ENCODE measurements at regions not wholly inside any gene's neighbourhood (a gene's known extent, or its start where the extent isn't known, plus 50 kb on each side); places are given as distances from the start of the nearest gene placed in this dataset.

GRCh38 chr1:213884402-213884801 lies 103.4 kb upstream of the PROX1 start:
- TF ChIP-seq CTCF (IDR thresholded peaks at IDR 0.05; ENCODE audit: low read depth, low read length, poor library complexity, severe bottlenecking) (no peak), EZH2phosphoT487 (IDR thresholded peaks at IDR 0.05; ENCODE audit: borderline replicate concordance, low read length) (no peak)

GRCh38 chr1:213884942-213885341 lies 102.8 kb upstream of the PROX1 start:
- TF ChIP-seq EZH2phosphoT487 (IDR thresholded peaks at IDR 0.05; ENCODE audit: borderline replicate concordance, low read length) = no peak
- TF ChIP-seq CTCF (IDR thresholded peaks at IDR 0.05; ENCODE audit: low read depth, low read length, poor library complexity, severe bottlenecking) = no peak
- H3K4me3 ChIP-seq (ENCODE audit: low read length) = no peak overlapping the region
- H3K9me3 ChIP-seq (ENCODE audit: control insufficient read depth, insufficient read depth, low read length) = no peaks in the 10 kb centered on the region
- H3K9me2 ChIP-seq (replicated peaks; ENCODE audit: control insufficient read depth, low read length) = no peaks in the 10 kb centered on the region
- H3K27ac ChIP-seq (ENCODE audit: low read depth, low read length) = no peak overlapping the region
- H3F3A ChIP-seq (ENCODE audit: control insufficient read depth, insufficient read depth) = no peaks in the 10 kb centered on the region
- H3K4me2 ChIP-seq (ENCODE audit: low read length) = no peak overlapping the region
- no peaks in the 10 kb centered on the region for H3K36me3 ChIP-seq (ENCODE audit: control insufficient read depth, low read length)
- H3K4me1 ChIP-seq (ENCODE audit: control insufficient read depth, low read length) = no peaks in the 10 kb centered on the region
- H4K20me1 ChIP-seq (ENCODE audit: control insufficient read depth, insufficient read depth, low read depth, low read length) = no peaks in the 10 kb centered on the region
- H3K79me2 ChIP-seq (ENCODE audit: control insufficient read depth, low read length) = no peaks in the 10 kb centered on the region
- peaks cover 3% of the 10 kb centered on the region; the same call in 1 of the 2 replicates for H3K27me3 ChIP-seq (ENCODE audit: control insufficient read depth, low read length)

More at GRCh38 chr1:213884402-213884801, 103.4 kb upstream of the PROX1 start:
- H3K27me3 ChIP-seq (ENCODE audit: control insufficient read depth, low read length) = 0 out of 2 replicates have a peak, but pooled peaks cover 3% of the 10 kb centered on the region
- H3F3A ChIP-seq (ENCODE audit: control insufficient read depth, insufficient read depth) = no peaks in the 10 kb centered on the region
- H3K4me1 ChIP-seq (ENCODE audit: control insufficient read depth, low read length) = no peaks in the 10 kb centered on the region
- no peaks in the 10 kb centered on the region for H4K20me1 ChIP-seq (ENCODE audit: control insufficient read depth, insufficient read depth, low read depth, low read length)
- H3K79me2 ChIP-seq (ENCODE audit: control insufficient read depth, low read length) = no peaks in the 10 kb centered on the region
- H3K9me2 ChIP-seq (replicated peaks; ENCODE audit: control insufficient read depth, low read length) = no peaks in the 10 kb centered on the region
- no peaks in the 10 kb centered on the region for H3K9me3 ChIP-seq (ENCODE audit: control insufficient read depth, insufficient read depth, low read length)
- no peak overlapping the region for H3K4me3 ChIP-seq (ENCODE audit: low read length)
- H3K27ac ChIP-seq (ENCODE audit: low read depth, low read length) = no peak overlapping the region
- H3K36me3 ChIP-seq (ENCODE audit: control insufficient read depth, low read length) = no peaks in the 10 kb centered on the region
- no peak overlapping the region for H3K4me2 ChIP-seq (ENCODE audit: low read length)

- H3K4me2 ChIP-seq (ENCODE audit: low read length) = no peak overlapping the region
- peaks cover 8% of the 10 kb centered on the region; the same call in 1 of the 2 replicates for H3K27me3 ChIP-seq (ENCODE audit: control insufficient read depth, low read length)
- H3K4me1 ChIP-seq (ENCODE audit: control insufficient read depth, low read length) = no peaks in the 10 kb centered on the region
- H3K9me3 ChIP-seq (ENCODE audit: control insufficient read depth, insufficient read depth, low read length) = no peaks in the 10 kb centered on the region
- H3K79me2 ChIP-seq (ENCODE audit: control insufficient read depth, low read length) = no peaks in the 10 kb centered on the region
- H4K20me1 ChIP-seq (ENCODE audit: control insufficient read depth, insufficient read depth, low read depth, low read length) = no peaks in the 10 kb centered on the region
- H3K36me3 ChIP-seq (ENCODE audit: control insufficient read depth, low read length) = no peaks in the 10 kb centered on the region
- H3K9me2 ChIP-seq (replicated peaks; ENCODE audit: control insufficient read depth, low read length) = no peaks in the 10 kb centered on the region
- H3F3A ChIP-seq (ENCODE audit: control insufficient read depth, insufficient read depth) = no peaks in the 10 kb centered on the region
- H3K4me3 ChIP-seq (ENCODE audit: low read length) = no peak overlapping the region
- no peak overlapping the region for H3K27ac ChIP-seq (ENCODE audit: low read depth, low read length)
- TF ChIP-seq CTCF (IDR thresholded peaks at IDR 0.05; ENCODE audit: low read depth, low read length, poor library complexity, severe bottlenecking) = no peak
- TF ChIP-seq EZH2phosphoT487 (IDR thresholded peaks at IDR 0.05; ENCODE audit: borderline replicate concordance, low read length) = no peak
Measured at GRCh38 chr1:213887842-213888241, 99.9 kb upstream of the PROX1 start.
